B cell (primary cell): ENCODE measurements at regions not wholly inside any gene's neighbourhood (a gene's known extent, or its start where the extent isn't known, plus 50 kb on each side); places are given as distances from the start of the nearest gene placed in this dataset.
"Not testable (repeated sequence)": the region's sequence is repeated elsewhere in the genome, so short reads cannot be mapped to it uniquely, and the experiment has no call there.

Experiments used
- CTCF ChIP-seq: fragments of 200-600 bp; IDR thresholded peaks from one replicate; pipeline ENCODE4 v1.8.0; 2022; ENCODE audit warnings: antibody characterized with exemption, mild to moderate bottlenecking
- EZH2 ChIP-seq: IDR thresholded peaks from 2 replicates; pipeline ENCODE4 v1.6.1; 2012; ENCODE audit warnings: borderline replicate concordance, low read depth, mild to moderate bottlenecking, moderate library complexity, low read length; ENCODE audit not compliant: insufficient read depth, poor library complexity, severe bottlenecking

GRCh38 chr7:23904901-23905300 is 194.9 kb downstream of the STK31 start:
- TF ChIP-seq CTCF, EZH2: not testable (repeated sequence)
